Astrocyte (in vitro differentiated cells and primary cell): ENCODE measurements at regions not wholly inside any gene's neighbourhood (a gene's known extent, or its start where the extent isn't known, plus 50 kb on each side); places are given as distances from the start of the nearest gene placed in this dataset.

Experiments
- CTCF ChIP-seq: IDR thresholded peaks from 2 replicates; pipeline ENCODE4 v1.5.1; 2011; ENCODE audit warnings: low read depth, mild to moderate bottlenecking, inconsistent platforms, low read length, moderate library complexity; ENCODE audit not compliant: insufficient read depth
- EZH2 ChIP-seq: IDR thresholded peaks from 2 replicates; pipeline ENCODE4 v1.6.1; 2012; ENCODE audit warnings: mild to moderate bottlenecking, low read length, inconsistent platforms; ENCODE audit not compliant: insufficient read depth

GRCh38 chr5:175060257-175060656 is 335.9 kb downstream of the MSX2 start:
- TF ChIP-seq CTCF, result no peak
- TF ChIP-seq EZH2, result no peak
